G401 (cell line): ENCODE measurements at regions not wholly inside any gene's neighbourhood (a gene's known extent, or its start where the extent isn't known, plus 50 kb on each side); places are given as distances from the start of the nearest gene placed in this dataset.

ENCODE experiments used
- DNase-seq: peaks from one replicate; pipeline ENCODE4 v3.0.0-alpha.2; 2015; ENCODE audit warnings: low spot score
- in situ Hi-C: cut with HindIII; loops from 2 replicates; pipeline ENCODE4 v1.10.0; 2016; ENCODE audit warnings: low sequenced_read_pairs, mixed read lengths

GRCh38 chr3:86740751-86741150, 250.2 kb downstream of the VGLL3 start:
- in situ Hi-C loops: no loop called here
- DNase-seq: no peak

GRCh38 chr3:86739244-86739643, 251.7 kb downstream of the VGLL3 start:
- in situ Hi-C loops: no loop called here

DNA sequence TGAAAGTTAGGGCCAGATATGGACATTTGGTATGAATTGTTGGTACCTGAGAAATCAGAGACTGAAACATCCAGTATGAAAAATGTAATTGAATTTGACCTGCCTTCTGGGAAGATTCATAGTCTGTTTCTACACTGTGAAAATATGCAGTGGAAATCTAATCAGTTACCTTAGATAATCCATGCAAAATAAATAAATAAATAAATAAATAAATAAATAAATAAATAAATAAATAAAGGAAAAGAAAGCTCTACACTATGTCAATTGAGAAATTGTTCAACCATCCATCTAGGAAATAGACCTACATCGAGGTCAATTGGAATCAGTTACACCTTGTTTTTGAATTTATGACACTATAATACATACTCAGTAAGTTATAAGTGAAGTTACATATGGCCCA, 252.3 kb downstream of the VGLL3 start:
- no peak for DNase-seq
- in situ Hi-C loops: no loop called here

More at GRCh38 chr3:86739244-86739643, 251.7 kb downstream of the VGLL3 start:
- DNase-seq: no peak

- no peak for DNase-seq
- in situ Hi-C loops: no loop called here
Observed at GRCh38 chr3:86737517-86737916, 253.4 kb downstream of the VGLL3 start.

DNA sequence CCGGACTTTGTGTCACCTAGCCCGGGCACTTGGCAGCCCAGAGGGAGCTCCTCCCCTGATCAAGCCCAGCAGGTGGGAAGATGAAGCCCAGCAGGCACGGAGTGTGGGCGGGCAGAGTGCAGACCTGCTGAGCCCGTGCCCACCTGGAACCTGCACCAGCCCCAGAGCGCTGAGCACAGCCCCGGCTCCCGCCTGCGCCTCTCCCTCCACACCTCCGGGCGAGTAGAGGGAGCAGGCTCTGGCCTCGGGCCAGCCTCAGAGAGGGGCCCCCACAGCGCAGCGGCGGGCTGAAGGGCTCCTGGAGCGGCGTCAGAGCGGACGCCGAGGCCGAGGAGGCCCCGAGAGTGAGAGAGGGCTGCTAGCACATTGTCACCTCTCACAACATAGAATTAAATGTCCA, 257.7 kb downstream of the VGLL3 start:
- in situ Hi-C loops: no loop called here
- DNase-seq: no peak

GRCh38 chr3:86731501-86731901, 259.4 kb downstream of the VGLL3 start:
- no peak for DNase-seq
- in situ Hi-C loops: no loop called here

DNA sequence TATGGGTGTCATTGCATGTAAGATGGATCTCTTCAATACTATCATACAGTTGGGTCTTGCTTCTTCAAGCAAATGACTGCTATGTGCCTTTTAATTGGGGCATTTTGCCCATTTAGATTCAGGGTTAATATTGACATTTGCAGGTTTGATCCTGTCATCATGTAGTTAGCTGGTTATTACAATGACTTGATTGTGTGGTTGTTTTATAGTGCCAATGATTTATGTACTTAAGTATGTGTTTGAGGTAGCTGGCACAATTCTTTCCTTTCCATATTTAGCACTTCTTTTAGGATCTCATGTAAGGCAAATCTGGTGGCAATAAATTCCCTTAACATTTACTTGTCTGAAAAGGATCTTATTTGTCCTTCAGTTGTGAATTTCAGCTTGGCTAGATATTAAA, 267.5 kb downstream of the VGLL3 start:
- in situ Hi-C loops: no loop called here
- DNase-seq: no peak

GRCh38 chr3:86711634-86712033, 279.3 kb downstream of the VGLL3 start:
- in situ Hi-C loops: no loop called here
- DNase-seq: no peak

GRCh38 chr3:86708893-86709292, 282.1 kb downstream of the VGLL3 start:
- in situ Hi-C loops: no loop called here
- DNase-seq: no peak

GRCh38 chr3:86702381-86702958, 288.5 kb downstream of the VGLL3 start:
- in situ Hi-C loops: no loop called here
- DNase-seq: no peak

- no peak for DNase-seq
- in situ Hi-C loops: no loop called here
Observed at GRCh38 chr3:86695752-86696151, 295.2 kb downstream of the VGLL3 start.

DNA sequence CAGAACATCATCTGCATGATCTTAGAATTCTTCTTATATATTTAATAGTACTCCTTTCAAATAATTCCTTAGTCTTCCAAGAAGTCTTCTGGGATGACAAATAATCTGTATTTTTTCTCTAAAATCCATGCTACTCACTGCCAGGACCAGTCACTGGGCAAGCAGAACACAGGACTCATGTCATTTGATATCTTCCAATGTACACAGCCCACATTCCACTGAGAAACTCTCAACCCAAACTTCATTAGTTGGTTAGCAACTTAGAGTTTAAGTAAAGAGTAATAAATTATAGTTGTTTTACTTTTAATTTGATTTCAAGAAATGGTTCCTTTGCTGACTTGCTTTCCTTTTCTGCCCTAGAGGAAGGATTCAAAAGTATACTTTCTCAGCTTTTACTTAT, 317.0 kb downstream of the VGLL3 start:
- in situ Hi-C loops: no loop called here
- no peak for DNase-seq

DNA sequence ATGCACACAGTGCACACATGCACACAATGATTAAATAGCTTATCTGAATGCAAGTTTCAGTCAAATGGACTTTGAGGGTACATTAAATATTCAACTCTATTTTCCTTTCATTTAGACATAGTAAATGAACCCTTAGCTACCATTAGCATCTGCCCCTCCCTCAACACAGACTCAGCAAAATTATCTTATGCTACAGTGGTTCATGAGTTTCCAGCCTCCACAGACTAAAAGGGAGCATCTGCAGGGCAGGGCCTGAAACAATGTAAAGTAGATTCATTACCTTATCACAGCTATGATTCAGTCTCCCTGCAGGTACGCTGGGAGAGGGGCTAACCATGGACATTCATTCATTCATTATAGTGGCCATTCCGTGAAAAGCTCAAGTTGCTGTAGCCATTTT, 329.1 kb downstream of the VGLL3 start:
- DNase-seq: no peak
- in situ Hi-C loops: no loop called here

DNA sequence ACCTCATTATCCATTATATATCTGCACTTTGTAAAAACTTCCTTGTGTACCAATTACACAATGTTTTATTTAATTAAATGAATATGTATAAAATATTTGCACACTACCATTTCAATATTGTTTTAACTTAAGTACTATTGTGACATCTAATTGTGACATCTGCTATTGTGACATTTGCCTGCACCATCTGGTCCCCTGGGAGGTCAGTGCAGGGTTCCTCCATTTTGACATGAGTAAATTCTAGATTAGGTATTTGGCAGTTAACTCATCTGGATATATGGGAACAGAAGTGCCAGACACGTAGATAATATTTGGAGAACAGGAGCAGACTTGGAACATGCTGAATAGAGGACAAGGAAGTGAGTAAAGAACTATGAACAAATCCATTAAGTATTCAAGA, 332.1 kb downstream of the VGLL3 start:
- in situ Hi-C loops: no loop called here
- no peak for DNase-seq

DNA sequence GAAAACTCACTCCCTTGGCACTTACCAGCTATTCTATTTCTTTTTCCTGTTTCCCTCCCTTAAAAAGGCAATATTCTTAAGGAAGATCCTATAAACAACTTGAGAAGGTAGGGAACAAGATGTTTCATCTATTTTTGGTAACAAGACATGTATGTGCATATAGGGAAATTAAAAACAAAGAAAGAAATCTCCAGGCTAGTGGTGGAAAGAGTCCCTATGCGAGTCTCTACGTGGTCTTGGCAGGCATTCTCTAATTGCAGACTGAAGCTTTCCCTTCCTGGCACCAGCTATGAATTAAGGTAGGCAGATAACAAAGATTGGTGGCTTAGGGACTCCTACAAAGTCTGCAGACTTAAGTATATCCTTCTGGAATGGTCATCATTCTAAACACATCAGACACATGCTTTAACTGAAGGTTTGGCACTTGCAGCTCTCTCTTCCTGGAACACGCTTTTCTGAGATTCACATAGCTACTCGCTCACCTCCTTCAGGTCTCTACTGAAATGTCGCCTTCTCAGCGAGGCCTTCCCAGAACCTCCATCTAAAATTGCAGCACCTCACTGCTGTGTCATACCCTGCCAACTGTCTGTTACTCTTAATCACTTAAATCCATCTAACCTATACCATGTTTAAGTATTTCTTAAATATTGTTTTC, 336.0 kb downstream of the VGLL3 start:
- in situ Hi-C loops: no loop called here
- no peak for DNase-seq

DNA sequence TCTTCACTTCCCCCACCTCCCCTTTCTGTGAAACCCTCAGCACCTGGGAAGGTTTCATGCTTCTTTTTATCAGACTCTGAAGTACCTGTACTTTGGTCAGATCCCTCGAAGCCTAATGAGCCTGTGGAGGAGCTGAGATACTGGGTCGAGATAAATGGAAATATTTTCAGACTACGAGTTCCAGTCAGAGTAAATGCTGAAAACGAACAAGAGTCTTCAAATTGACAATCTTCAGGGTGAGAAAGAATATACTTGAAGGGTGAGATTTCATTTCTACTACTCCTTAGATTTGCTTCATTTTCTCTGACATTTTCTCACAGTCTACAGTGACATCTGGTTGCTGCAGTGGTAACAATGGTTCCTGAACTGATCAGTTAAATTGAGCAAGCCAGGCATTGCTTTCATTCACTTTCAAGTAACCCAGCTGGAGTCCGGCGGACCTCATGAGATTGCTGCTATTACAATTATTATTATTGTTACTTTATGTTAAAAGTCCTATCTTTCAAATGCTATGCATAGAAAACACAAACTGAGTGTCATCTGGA, 337.2 kb downstream of the VGLL3 start:
- DNase-seq: no peak
- in situ Hi-C loops: no loop called here

- DNase-seq: no peak
- in situ Hi-C loops: no loop called here
Observed at GRCh38 chr3:86648087-86648486, 342.9 kb downstream of the VGLL3 start.

DNA sequence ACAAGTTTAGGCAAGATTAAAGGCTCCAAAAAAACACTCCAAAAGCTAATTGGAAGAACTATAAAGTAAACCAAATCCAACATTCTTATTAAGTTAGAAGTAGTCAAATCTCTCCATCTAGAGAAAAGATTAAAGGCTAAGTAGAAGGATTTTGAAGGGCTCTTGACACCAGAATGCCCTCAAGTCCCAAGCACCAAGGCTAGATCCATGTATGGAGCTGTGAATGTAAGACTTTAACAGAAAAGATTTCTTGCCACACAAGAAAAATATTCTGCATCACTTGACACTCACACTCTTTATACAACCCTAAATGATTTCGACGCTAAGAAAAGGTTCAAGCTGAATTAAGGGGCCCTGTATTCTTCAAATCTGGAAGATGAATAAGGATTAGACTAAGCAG, 345.2 kb downstream of the VGLL3 start:
- in situ Hi-C loops: no loop called here
- DNase-seq: no peak

DNA sequence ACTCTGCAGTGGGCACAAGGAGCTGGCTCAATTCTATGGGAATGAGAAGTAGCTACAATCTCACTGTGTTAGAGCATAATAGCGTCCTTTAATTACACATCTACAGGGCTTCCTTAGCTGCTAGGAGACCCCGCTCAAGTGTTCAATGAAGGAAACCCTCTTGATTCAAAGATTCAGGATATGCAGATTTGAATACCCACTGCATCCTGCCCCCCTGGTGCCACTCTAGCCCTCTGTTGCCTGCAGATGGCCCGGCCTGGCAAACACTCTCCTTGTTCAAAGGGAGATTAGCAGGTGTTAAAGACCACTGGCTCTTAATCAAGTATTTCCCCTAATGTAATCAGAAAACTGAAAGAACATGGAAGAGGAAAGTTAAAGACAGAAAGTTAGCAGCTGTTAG, 356.6 kb downstream of the VGLL3 start:
- in situ Hi-C loops: no loop called here
- DNase-seq: no peak

DNA sequence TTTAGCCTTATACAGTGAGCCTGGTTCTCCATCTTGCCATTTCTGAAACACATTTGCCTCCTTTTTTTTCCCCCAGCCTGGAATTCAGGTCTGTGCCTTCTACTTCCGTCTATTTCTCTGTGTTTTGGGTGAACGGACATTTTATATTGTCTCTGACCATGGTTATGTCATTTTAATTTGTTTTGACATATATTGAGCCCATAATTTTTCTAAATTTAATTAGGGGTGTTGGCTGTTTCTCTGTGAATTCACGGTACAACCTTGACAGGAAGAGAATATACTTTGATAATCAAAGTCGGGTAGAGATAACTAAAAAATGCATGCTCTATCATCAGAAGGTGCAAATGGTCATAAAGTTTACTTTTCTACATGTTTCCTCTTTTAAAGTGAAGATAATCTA, 361.4 kb downstream of the VGLL3 start:
- in situ Hi-C loops: no loop called here
- no peak for DNase-seq

DNA sequence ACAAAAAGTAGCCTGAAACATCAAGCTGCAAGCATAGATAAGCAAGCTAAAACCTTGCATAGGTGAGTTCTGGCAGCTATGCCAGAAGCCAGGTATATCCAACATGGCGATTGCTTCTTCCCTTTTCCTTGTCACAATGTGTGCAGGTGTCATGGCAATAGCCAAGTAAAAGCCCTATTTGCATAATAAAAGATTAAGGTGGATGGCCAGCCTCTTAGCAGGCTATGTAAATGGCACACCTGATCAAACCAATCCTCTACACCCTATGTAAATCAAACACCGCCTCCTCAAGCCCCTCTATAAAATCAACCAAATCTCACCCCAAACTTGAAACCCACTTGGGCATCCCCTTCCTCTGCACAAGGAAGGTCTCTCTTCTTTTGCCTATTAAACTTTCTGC, 366.8 kb downstream of the VGLL3 start:
- in situ Hi-C loops: no loop called here
- no peak for DNase-seq
